Heart left ventricle (tissue), 16 donors: ENCODE measurements at regions not wholly inside any gene's neighbourhood (a gene's known extent, or its start where the extent isn't known, plus 50 kb on each side); places are given as distances from the start of the nearest gene placed in this dataset.

ENCODE experiments used
- ATAC-seq, 4 donors: fragments of 200-7000 bp; cut with Tn5 transposase; one replicate each; pipeline ENCODE4 v1.9.1; 2020 to 2022; ENCODE audit warnings: moderate library complexity in 4 of 4, mild to moderate bottlenecking in 3 of 4, moderate number of reproducible peaks in 1 of 4
- DNase-seq, 5 donors: peaks; one replicate each; pipeline ENCODE4 v3.0.0-alpha.2; 2020
- H3K27ac ChIP-seq, 12 donors: fragments of 200-600 bp; sonication (generic) in 4 of 12; one replicate each; pipeline versions ENCODE4 v1.5.0 to v1.8.0; 2016 to 2022; ENCODE audit warnings: mild to moderate bottlenecking in 2 of 12
- H3K27me3 ChIP-seq, 9 donors: fragments of 200-600 bp; sonication (generic) in 2 of 9; one replicate each; pipeline versions ENCODE4 v1.5.1 to v1.8.0; 2016 to 2022; ENCODE audit warnings: mild to moderate bottlenecking in 3 of 9
- H3K36me3 ChIP-seq, 9 donors: fragments of 200-600 bp; sonication (generic) in 2 of 9; one replicate each; pipeline versions ENCODE4 v1.5.0 to v1.8.0; 2018 to 2022; ENCODE audit warnings: mild to moderate bottlenecking in 2 of 9
- H3K4me1 ChIP-seq, 12 donors: fragments of 200-600 bp; sonication (generic) in 4 of 12; one replicate each; pipeline versions ENCODE4 v1.5.0 to v1.8.0; 2016 to 2022; ENCODE audit warnings: mild to moderate bottlenecking in 3 of 12
- H3K4me3 ChIP-seq, 12 donors: fragments of 200-600 bp; sonication (generic) in 4 of 12; one replicate each; pipeline versions ENCODE4 v1.5.0 to v1.8.0; 2017 to 2022; ENCODE audit warnings: mild to moderate bottlenecking in 9 of 12, moderate library complexity in 4 of 12
- H3K9me3 ChIP-seq, 12 donors: fragments of 200-600 bp; sonication (generic) in 4 of 12; one replicate each; pipeline versions ENCODE4 v1.5.0 to v1.8.0; 2016 to 2022; ENCODE audit warnings: mild to moderate bottlenecking in 1 of 12
- CTCF ChIP-seq, 12 donors: fragments of 200-600 bp; sonication (generic) in 4 of 12; IDR thresholded peaks; one replicate each; pipeline versions ENCODE4 v1.5.0 to v1.8.0; 2018 to 2022; ENCODE audit warnings: antibody characterized with exemption in 12 of 12, mild to moderate bottlenecking in 5 of 12
- POLR2A ChIP-seq, 2 donors: fragments of 450-650 bp; IDR thresholded peaks; one replicate each; pipeline ENCODE4 v1.6.1; 2017; ENCODE audit warnings: antibody characterized with exemption in 2 of 2, mild to moderate bottlenecking in 2 of 2, moderate library complexity in 2 of 2
- WGBS, 4 donors: extraction: QIAGEN DNeasy Blood & Tissue Kit in 2 of 4; methylation state at CpG; one replicate each; pipeline versions ENCODE4 v1.1.5 to v1.1.7; 2013 to 2018; 5-methylcytosine and 5-hydroxymethylcytosine counted together
- intact Hi-C, 10 donors: fragments of 100-400 bp; cut with DNase I; formaldehyde crosslinking; loops; one replicate each; pipeline versions ENCODE4 v1.11.1 to v1.14.2; 2022
- donor health status: ischemic (EF 13 %, LVEDD 7.1; RV severe dilation, severe dysfunction).
- donor health status: healthy with polysubstance abuse.
- donor health status: DM: no; HTN: yes; CAD: no.
- donor health status: DM: no; HTN: no; CAD: no.
- donor health status: ischemic (EF 25% LVEDD 6.9; RV normal size, moderate dysfunction).
- donor health status: ischemic (EF 25% LVEDD 5.7; RV mildly dilated, moderate dysfunction).
- donor health status: healthy.
- donor health status: DM: yes; HTN: yes; CAD: no.
- donor health status: ischemic (EF 35%, LVEDD 5.7; RV mildly dilated, moderate dysfunction).
- donor health status: nonischemic (EF 11% LVEDD 7.7; RV severe dilation, severe dysfunction).
- donor health status: DM: yes; HTN: yes; CAD: no.
- donor health status: PGD.
- donor health status: ischemic (EF 29% LVEDD 5.4; RV normal size, mild dysfunction).
- donor health status: nonischemic (EF 23%, LVEDD 6.1; RV moderate dilation, normal function).

- TF ChIP-seq CTCF (IDR thresholded peaks at IDR 0.05) (no peak), POLR2A (IDR thresholded peaks at IDR 0.05) (no peak)
- ATAC-seq (no peak), DNase-seq (no peak)
- no peaks in the 10 kb centered on the region for H3K36me3 ChIP-seq
- H3K4me3 ChIP-seq: no peak overlapping the region
- intact Hi-C loops: no loop called here
- no peak overlapping the region for H3K27ac ChIP-seq
- H3K4me1 ChIP-seq: peaks cover 0 to 8% (median 0%) of the 10 kb centered on the region in 12 donors
- peaks cover 0 to 14% (median 5%) of the 10 kb centered on the region in 12 donors for H3K9me3 ChIP-seq
- no peaks in the 10 kb centered on the region for H3K27me3 ChIP-seq
Observed at GRCh38 chr4:22988526-22988925, 295.8 kb downstream of the GBA3 start.

GRCh38 chr4:22987870-22988269, 295.1 kb downstream of the GBA3 start:
- no peak overlapping the region for H3K4me3 ChIP-seq
- TF ChIP-seq POLR2A (IDR thresholded peaks at IDR 0.05): no peak
- TF ChIP-seq CTCF (IDR thresholded peaks at IDR 0.05): no peak
- peak in 2 of 4 donors; percentile 39 to 41 for ATAC-seq
- intact Hi-C loops: no loop called here
- peaks cover 0 to 8% (median 0%) of the 10 kb centered on the region in 12 donors for H3K4me1 ChIP-seq
- peaks cover 0 to 15% (median 5%) of the 10 kb centered on the region in 12 donors for H3K9me3 ChIP-seq
- no peak overlapping the region for H3K27ac ChIP-seq
- no peak for DNase-seq
- no peaks in the 10 kb centered on the region for H3K36me3 ChIP-seq
- WGBS, 4 donors: 56 to 69% (median 60%) methylated on average over 5 of the region's 5 CpGs
- H3K27me3 ChIP-seq: no peaks in the 10 kb centered on the region

GRCh38 chr4:22986881-22987280, 294.1 kb downstream of the GBA3 start:
- no peak for ATAC-seq
- H3K4me1 ChIP-seq: peaks cover 0 to 8% (median 0%) of the 10 kb centered on the region in 12 donors
- WGBS, 4 donors: 69 to 80% (median 78%) methylated on average over 2 of the region's 2 CpGs
- intact Hi-C loops: no loop called here
- TF ChIP-seq POLR2A (IDR thresholded peaks at IDR 0.05): no peak
- no peak for TF ChIP-seq CTCF (IDR thresholded peaks at IDR 0.05)
- H3K9me3 ChIP-seq: peaks cover 0 to 15% (median 6%) of the 10 kb centered on the region in 12 donors
- no peak overlapping the region for H3K27ac ChIP-seq
- H3K36me3 ChIP-seq: no peaks in the 10 kb centered on the region
- DNase-seq: no peak
- H3K27me3 ChIP-seq: no peaks in the 10 kb centered on the region
- no peak overlapping the region for H3K4me3 ChIP-seq

DNA sequence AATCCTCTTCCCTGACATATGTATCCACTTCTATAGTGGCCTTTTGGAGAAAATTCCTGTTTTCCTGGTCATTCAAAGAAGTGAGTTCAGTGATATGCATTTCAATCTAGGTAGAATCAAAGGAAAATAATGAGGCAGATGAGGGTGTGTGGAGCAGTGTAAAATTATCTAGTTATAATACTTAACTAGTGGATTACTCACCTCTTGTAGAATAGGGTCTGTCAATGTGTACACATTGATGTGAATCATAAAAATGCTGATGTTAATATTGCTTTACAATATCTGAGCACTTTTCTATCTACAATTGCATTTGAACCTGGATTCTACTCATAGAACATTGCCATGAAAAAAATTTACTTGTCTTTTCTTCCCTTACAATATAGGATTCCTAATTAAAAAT, 293.5 kb downstream of the GBA3 start:
- Histone ChIP-seq H3K36me3 (no peaks in the 10 kb centered on the region), H3K27me3 (no peaks in the 10 kb centered on the region), H3K4me3 (no peak overlapping the region), H3K27ac (no peak overlapping the region), H3K4me1 (peaks cover 0 to 8% (median 0%) of the 10 kb centered on the region in 12 donors), H3K9me3 (peaks cover 0 to 20% (median 6%) of the 10 kb centered on the region in 12 donors)
- no peak for DNase-seq
- intact Hi-C loops: no loop called here
- no peak for ATAC-seq
- TF ChIP-seq CTCF (IDR thresholded peaks at IDR 0.05): no peak
